CD4-positive, alpha-beta memory T cell (primary cell): ENCODE measurements at regions not wholly inside any gene's neighbourhood (a gene's known extent, or its start where the extent isn't known, plus 50 kb on each side); places are given as distances from the start of the nearest gene placed in this dataset.

Source experiments
- CTCF ChIA-PET: fragments of 350-600 bp; sonication (Branson Sonifier 250); formaldehyde crosslinking; loops from one replicate; lab custom pipeline; 2021; ENCODE audit warnings: inconsistent platforms; ENCODE audit not compliant: partially characterized antibody; lab: Charles Lee
- POLR2A ChIA-PET: fragments of 350-600 bp; sonication (Branson Sonifier 250); formaldehyde crosslinking; loops from one replicate; lab custom pipeline; 2021; ENCODE audit not compliant: partially characterized antibody; lab: Charles Lee
- DNase-seq, 5 donors: peaks; one replicate each; pipeline versions ENCODE4 v3.0.0 to v3.0.0-alpha.2; 2020 to 2022; ENCODE audit warnings: mixed read lengths in 1 of 5
- H3K27ac ChIP-seq: one replicate; pipeline ENCODE4 v1.7.0; 2013; ENCODE audit warnings: low read depth, low read length
- H3K27me3 ChIP-seq: 2 replicates; pipeline ENCODE4 v1.7.0; 2013; ENCODE audit warnings: mild to moderate bottlenecking, low read length, moderate library complexity; ENCODE audit not compliant: insufficient read depth
- H3K36me3 ChIP-seq: 2 replicates; pipeline ENCODE4 v1.7.0; 2013; ENCODE audit warnings: mild to moderate bottlenecking, low read length, moderate library complexity; ENCODE audit not compliant: insufficient read depth
- H3K4me1 ChIP-seq: 2 replicates; pipeline ENCODE4 v1.7.0; 2013; ENCODE audit warnings: mild to moderate bottlenecking, low read length, moderate library complexity; ENCODE audit not compliant: insufficient read depth
- H3K4me3 ChIP-seq, 2 donors: one replicate each; pipeline ENCODE4 v1.7.0; 2013; ENCODE audit warnings: low read length in 2 of 2, mild to moderate bottlenecking in 1 of 2
- H3K9me3 ChIP-seq, 2 donors: one replicate each; pipeline ENCODE4 v1.7.0; 2013; ENCODE audit warnings: low read length in 2 of 2, control low read depth in 1 of 2; ENCODE audit not compliant: control insufficient read depth in 1 of 2
- H3K27ac Mint-ChIP-seq, 7 donors: one replicate each; pipeline ENCODE4 v1.8.0; 2020 to 2021; ENCODE audit warnings: mixed read lengths in 7 of 7, mild to moderate bottlenecking in 6 of 7, inconsistent platforms in 3 of 7, moderate library complexity in 3 of 7
- H3K27me3 Mint-ChIP-seq, 2 donors: one replicate each; pipeline ENCODE4 v1.8.0; 2020 to 2021; ENCODE audit warnings: mixed read lengths in 2 of 2
- H3K36me3 Mint-ChIP-seq, 2 donors: one replicate each; pipeline ENCODE4 v1.8.0; 2020 to 2021; ENCODE audit warnings: mixed read lengths in 2 of 2, inconsistent platforms in 1 of 2, mild to moderate bottlenecking in 1 of 2
- H3K4me1 Mint-ChIP-seq, 4 donors: one replicate each; pipeline ENCODE4 v1.8.0; 2020 to 2021; ENCODE audit warnings: mixed read lengths in 4 of 4, mild to moderate bottlenecking in 1 of 4
- H3K4me3 Mint-ChIP-seq, 8 donors: one replicate each; pipeline ENCODE4 v1.8.0; 2020 to 2021; ENCODE audit warnings: mixed read lengths in 8 of 8, mild to moderate bottlenecking in 7 of 8, moderate library complexity in 6 of 8, inconsistent platforms in 3 of 8
- H3K9me3 Mint-ChIP-seq, 8 donors: one replicate each; pipeline ENCODE4 v1.8.0; 2020 to 2021; ENCODE audit warnings: mixed read lengths in 8 of 8, mild to moderate bottlenecking in 5 of 8, inconsistent platforms in 3 of 8, moderate library complexity in 1 of 8
- intact Hi-C: fragments of 100-400 bp; cut with micrococcal nuclease; formaldehyde crosslinking; loops from one replicate; pipeline ENCODE4 v1.15.1; 2023

- Mint-ChIP-seq H3K27me3 (no peaks in the 10 kb centered on the region), H3K4me1 (no peaks in the 10 kb centered on the region), H3K27ac (no peak overlapping the region), H3K9me3 (peaks cover 0 to 8% (median 2%) of the 10 kb centered on the region in 8 donors), H3K36me3 (no peaks in the 10 kb centered on the region), H3K4me3 (no peak overlapping the region)
- intact Hi-C loops: no loop called here
- H3K36me3 ChIP-seq: no peaks in the 10 kb centered on the region
- no peaks in the 10 kb centered on the region for H3K27me3 ChIP-seq
- POLR2A ChIA-PET: no interaction called here
- peaks cover 0 to 3% of the 10 kb centered on the region in 2 donors for H3K9me3 ChIP-seq
- no peak for DNase-seq
- CTCF ChIA-PET: no interaction called here
- no peak overlapping the region for H3K27ac ChIP-seq
- H3K4me3 ChIP-seq: no peak overlapping the region
- H3K4me1 ChIP-seq: no peaks in the 10 kb centered on the region
Measured at GRCh38 chr6:23335894-23336293, 766.5 kb downstream of the HDGFL1 start.

DNA sequence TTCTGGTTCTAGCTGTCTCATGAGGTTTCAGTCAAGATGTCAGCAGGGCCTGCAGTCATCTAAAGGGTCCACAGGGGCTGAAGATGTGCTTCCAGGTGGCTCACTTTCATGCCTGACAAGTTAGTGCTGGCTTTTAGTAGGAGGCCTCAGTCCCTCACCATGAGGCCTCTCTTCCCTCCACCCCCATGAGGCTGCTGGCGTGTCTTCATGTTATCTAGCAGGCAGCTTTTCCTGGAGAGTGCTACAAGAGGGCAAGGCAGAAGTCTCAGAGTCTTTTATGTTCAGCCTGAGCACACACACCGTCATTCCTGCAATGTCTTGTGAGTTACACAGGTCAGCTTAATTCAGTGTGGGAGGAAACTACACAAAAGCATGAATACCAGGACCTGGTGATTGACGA lies 769.9 kb downstream of the HDGFL1 start:
- peaks cover 0 to 11% (median 2%) of the 10 kb centered on the region in 8 donors for H3K9me3 Mint-ChIP-seq
- H3K36me3 ChIP-seq: no peaks in the 10 kb centered on the region
- no peaks in the 10 kb centered on the region for H3K4me1 ChIP-seq
- no peak overlapping the region for H3K27ac ChIP-seq
- no peaks in the 10 kb centered on the region for H3K27me3 Mint-ChIP-seq
- no peaks in the 10 kb centered on the region for H3K9me3 ChIP-seq
- no peaks in the 10 kb centered on the region for H3K36me3 Mint-ChIP-seq
- no peak overlapping the region for H3K4me3 ChIP-seq
- H3K4me3 Mint-ChIP-seq: no peak overlapping the region
- H3K4me1 Mint-ChIP-seq: no peaks in the 10 kb centered on the region
- CTCF ChIA-PET: no interaction called here
- POLR2A ChIA-PET: no interaction called here
- no peak overlapping the region for H3K27ac Mint-ChIP-seq
- H3K27me3 ChIP-seq: no peaks in the 10 kb centered on the region
- intact Hi-C loops: no loop called here
- DNase-seq: no peak

DNA sequence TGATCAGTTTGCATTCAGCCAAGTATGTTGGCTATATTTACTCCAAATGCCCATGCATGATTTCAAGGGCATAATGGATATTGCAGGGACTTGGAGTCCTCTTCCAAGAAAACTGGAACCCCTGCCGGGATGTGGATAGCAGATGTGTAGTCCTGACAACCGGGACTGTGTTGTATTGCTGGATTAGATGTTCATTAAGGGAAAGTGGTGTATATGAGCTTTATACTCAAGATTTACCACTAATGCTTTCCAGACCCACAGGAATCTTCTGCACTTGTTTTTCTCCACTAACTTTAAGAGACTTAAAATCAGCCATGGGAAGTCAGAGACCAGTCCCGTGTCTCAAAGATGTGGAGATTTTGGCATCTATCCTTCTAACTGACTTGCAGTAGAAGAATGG lies 770.9 kb downstream of the HDGFL1 start:
- no peaks in the 10 kb centered on the region for H3K27me3 ChIP-seq
- Mint-ChIP-seq H3K27me3 (no peaks in the 10 kb centered on the region), H3K36me3 (no peaks in the 10 kb centered on the region), H3K27ac (no peak overlapping the region), H3K9me3 (peaks cover 0 to 11% (median 5%) of the 10 kb centered on the region in 8 donors), H3K4me1 (no peaks in the 10 kb centered on the region), H3K4me3 (no peak overlapping the region)
- H3K4me1 ChIP-seq: no peaks in the 10 kb centered on the region
- H3K9me3 ChIP-seq: no peaks in the 10 kb centered on the region
- CTCF ChIA-PET: no interaction called here
- no peak overlapping the region for H3K4me3 ChIP-seq
- intact Hi-C loops: no loop called here
- H3K27ac ChIP-seq: no peak overlapping the region
- no peak for DNase-seq
- no peaks in the 10 kb centered on the region for H3K36me3 ChIP-seq
- POLR2A ChIA-PET: no interaction called here

- Histone ChIP-seq H3K4me3 (no peak overlapping the region), H3K27ac (no peak overlapping the region), H3K4me1 (no peaks in the 10 kb centered on the region), H3K27me3 (no peaks in the 10 kb centered on the region), H3K36me3 (no peaks in the 10 kb centered on the region), H3K9me3 (no peaks in the 10 kb centered on the region)
- H3K4me3 Mint-ChIP-seq: no peak overlapping the region
- CTCF ChIA-PET: no interaction called here
- no peaks in the 10 kb centered on the region for H3K36me3 Mint-ChIP-seq
- no peaks in the 10 kb centered on the region for H3K27me3 Mint-ChIP-seq
- no peak overlapping the region for H3K27ac Mint-ChIP-seq
- no peak for DNase-seq
- no peaks in the 10 kb centered on the region for H3K4me1 Mint-ChIP-seq
- POLR2A ChIA-PET: no interaction called here
- H3K9me3 Mint-ChIP-seq: peaks cover 0 to 10% (median 5%) of the 10 kb centered on the region in 8 donors
- intact Hi-C loops: no loop called here
Measured at GRCh38 chr6:23343610-23344306, 774.4 kb downstream of the HDGFL1 start.

DNA sequence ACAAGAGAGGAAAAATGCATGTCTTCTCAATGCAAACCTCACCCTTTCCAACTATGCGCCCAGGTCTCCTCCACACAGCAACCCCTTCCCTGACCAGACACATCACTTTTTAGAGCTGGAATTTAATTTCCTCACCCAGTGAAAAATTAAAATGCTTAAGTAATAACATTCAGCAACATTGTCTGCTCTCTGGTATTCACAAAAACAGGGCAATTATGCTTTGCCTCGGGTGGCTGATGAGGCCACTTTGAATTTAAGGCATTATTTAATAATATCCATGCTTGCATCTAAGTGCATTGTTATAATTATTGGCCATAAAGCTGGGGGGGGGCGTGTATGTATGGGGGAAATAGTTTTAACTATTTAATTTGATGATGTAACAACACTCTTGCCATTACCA lies 777.8 kb upstream of the NRSN1 start:
- no peaks in the 10 kb centered on the region for H3K36me3 Mint-ChIP-seq
- Histone ChIP-seq H3K9me3 (no peaks in the 10 kb centered on the region), H3K4me1 (no peaks in the 10 kb centered on the region), H3K36me3 (no peaks in the 10 kb centered on the region), H3K4me3 (no peak overlapping the region), H3K27me3 (no peaks in the 10 kb centered on the region), H3K27ac (no peak overlapping the region)
- H3K9me3 Mint-ChIP-seq: peaks cover 3 to 14% (median 4%) of the 10 kb centered on the region in 8 donors
- intact Hi-C loops: no loop called here
- H3K4me1 Mint-ChIP-seq: no peaks in the 10 kb centered on the region
- ChIA-PET POLR2A (no interaction called here), CTCF (no interaction called here)
- H3K27me3 Mint-ChIP-seq: no peaks in the 10 kb centered on the region
- H3K27ac Mint-ChIP-seq: no peak overlapping the region
- no peak overlapping the region for H3K4me3 Mint-ChIP-seq
- DNase-seq: no peak

DNA sequence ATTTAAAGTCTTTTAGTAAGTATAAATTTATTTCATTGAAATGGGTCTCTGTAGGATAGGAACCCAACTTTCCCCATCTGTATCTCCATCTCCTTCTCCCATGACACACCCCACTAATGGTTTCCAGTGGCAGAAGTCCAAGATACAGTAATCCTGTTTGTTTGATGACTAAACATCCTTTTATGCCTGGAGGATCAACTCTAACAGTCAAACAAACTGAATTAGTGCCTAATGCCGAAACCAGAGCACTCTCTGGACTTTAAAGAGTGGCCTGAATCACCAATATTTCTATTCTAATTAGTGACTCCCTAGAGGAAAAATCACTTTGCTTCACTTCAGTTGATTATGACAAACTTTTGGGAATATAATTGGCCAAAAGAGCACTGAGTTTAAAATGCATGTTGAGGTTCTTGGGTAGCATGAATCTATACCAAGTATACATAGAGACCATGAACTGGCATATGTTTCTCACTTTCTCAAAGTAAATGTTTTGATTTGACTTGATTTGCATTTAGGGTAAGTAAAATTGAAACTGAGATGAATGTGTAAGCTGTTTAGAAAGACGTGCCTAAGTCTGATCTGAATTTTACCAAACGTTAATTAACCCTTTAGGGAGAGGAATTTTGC lies 776.4 kb upstream of the NRSN1 start:
- no peaks in the 10 kb centered on the region for H3K27me3 Mint-ChIP-seq
- DNase-seq: no peak
- no peak overlapping the region for H3K27ac Mint-ChIP-seq
- no peak overlapping the region for H3K4me3 Mint-ChIP-seq
- intact Hi-C loops: no loop called here
- H3K4me1 Mint-ChIP-seq: no peaks in the 10 kb centered on the region
- H3K9me3 ChIP-seq: no peaks in the 10 kb centered on the region
- no peaks in the 10 kb centered on the region for H3K4me1 ChIP-seq
- CTCF ChIA-PET: no interaction called here
- POLR2A ChIA-PET: no interaction called here
- H3K4me3 ChIP-seq: no peak overlapping the region
- no peaks in the 10 kb centered on the region for H3K27me3 ChIP-seq
- H3K27ac ChIP-seq: no peak overlapping the region
- H3K36me3 ChIP-seq: no peaks in the 10 kb centered on the region
- H3K36me3 Mint-ChIP-seq: no peaks in the 10 kb centered on the region
- H3K9me3 Mint-ChIP-seq: peaks cover 0 to 14% (median 4%) of the 10 kb centered on the region in 8 donors

DNA sequence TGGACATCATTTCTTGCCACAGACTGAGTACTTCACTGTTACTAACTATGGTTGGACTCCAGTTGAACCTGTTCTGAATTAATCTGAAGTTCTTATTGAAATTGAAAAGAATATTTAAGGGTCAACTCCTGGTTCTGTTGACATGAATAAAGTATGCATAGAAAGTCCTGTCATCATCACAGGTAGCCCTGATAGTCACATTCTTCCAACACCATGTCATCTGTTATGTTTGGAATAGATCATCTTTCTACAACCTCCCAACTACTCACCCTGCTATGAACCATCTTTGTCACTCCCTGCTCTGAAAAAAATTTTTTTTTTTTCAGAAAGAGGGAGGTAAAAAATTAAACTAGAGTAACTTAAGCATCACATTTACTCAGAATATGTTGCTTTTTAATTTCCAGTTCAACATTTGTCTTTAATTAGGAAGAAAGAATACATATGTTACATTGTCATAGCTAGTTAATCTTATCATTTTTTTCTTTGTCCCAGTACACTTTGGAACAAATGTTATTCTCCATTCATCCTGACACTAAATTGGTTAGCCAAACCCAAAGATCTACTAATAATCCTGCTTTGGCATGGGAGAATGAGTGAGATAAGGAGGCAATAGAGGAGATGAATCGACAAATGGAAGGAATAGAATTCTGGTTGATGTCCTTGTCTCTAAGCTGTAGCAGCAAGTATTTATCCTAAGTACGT lies 775.1 kb upstream of the NRSN1 start:
- no peaks in the 10 kb centered on the region for H3K9me3 ChIP-seq

More for the DNA sequence above, 775.1 kb upstream of the NRSN1 start:
- H3K4me1 Mint-ChIP-seq: no peaks in the 10 kb centered on the region
- CTCF ChIA-PET: no interaction called here
- Histone ChIP-seq H3K36me3 (no peaks in the 10 kb centered on the region), H3K27me3 (no peaks in the 10 kb centered on the region), H3K4me1 (no peaks in the 10 kb centered on the region), H3K4me3 (no peak overlapping the region), H3K27ac (no peak overlapping the region)
- H3K4me3 Mint-ChIP-seq: no peak overlapping the region
- no peaks in the 10 kb centered on the region for H3K36me3 Mint-ChIP-seq
- intact Hi-C loops: no loop called here
- peaks cover 0 to 14% (median 4%) of the 10 kb centered on the region in 8 donors for H3K9me3 Mint-ChIP-seq
- DNase-seq: no peak
- POLR2A ChIA-PET: no interaction called here
- no peak overlapping the region for H3K27ac Mint-ChIP-seq
- H3K27me3 Mint-ChIP-seq: no peaks in the 10 kb centered on the region
